SH-SY5Y (cell line): ENCODE measurements at regions not wholly inside any gene's neighbourhood (a gene's known extent, or its start where the extent isn't known, plus 50 kb on each side); places are given as distances from the start of the nearest gene placed in this dataset.

Experiments
- GATA2 ChIP-seq: IDR thresholded peaks from 2 replicates; pipeline ENCODE4 v1.6.1; 2011; ENCODE audit warnings: mild to moderate bottlenecking, low read depth, low read length
- GATA3 ChIP-seq: IDR thresholded peaks from 2 replicates; pipeline ENCODE4 v1.6.1; 2011; ENCODE audit warnings: low read depth, mild to moderate bottlenecking, low read length, moderate library complexity

DNA sequence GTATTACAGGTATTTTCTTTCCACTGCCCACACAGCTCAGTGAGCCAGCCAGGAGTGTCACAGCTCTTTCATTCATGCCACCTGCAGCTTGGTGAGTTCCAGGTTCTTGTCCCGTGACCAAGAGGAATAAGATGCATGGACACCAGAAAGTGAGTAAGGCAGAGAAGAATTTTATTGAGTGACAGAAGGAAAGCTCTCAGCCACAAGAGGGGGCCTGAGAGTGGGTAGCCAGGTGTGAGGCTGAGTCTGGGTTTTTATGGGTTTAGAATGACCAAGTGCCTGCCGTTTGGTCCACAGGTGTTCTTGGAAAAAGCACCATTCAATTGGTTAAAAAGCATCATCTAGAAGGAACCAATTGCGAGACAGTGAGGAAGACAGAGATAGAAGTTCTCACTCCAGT is 1097.1 kb upstream of the SLC39A10 start:
- no peak for TF ChIP-seq GATA2
- no peak for TF ChIP-seq GATA3

DNA sequence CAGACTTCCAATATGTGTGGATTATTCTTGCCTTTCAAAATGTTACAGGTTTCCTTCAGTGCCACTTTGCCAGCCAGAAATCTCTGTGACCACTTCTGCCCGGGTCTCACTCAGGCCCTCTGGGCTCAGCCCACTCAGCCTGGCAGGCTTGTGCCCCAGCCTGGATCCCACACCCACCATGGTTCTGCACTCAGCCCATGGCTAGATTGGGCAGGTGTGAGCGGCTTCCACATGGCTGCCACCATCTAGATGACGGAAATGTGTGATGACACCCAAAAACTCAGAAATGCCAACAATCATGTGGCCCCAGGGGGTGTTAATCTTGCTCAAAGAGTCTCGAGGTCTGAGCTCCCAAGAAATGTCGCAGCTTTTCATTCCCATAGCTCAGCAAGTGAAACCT is 1097.5 kb upstream of the SLC39A10 start:
- TF ChIP-seq GATA2: no peak
- TF ChIP-seq GATA3: no peak

DNA sequence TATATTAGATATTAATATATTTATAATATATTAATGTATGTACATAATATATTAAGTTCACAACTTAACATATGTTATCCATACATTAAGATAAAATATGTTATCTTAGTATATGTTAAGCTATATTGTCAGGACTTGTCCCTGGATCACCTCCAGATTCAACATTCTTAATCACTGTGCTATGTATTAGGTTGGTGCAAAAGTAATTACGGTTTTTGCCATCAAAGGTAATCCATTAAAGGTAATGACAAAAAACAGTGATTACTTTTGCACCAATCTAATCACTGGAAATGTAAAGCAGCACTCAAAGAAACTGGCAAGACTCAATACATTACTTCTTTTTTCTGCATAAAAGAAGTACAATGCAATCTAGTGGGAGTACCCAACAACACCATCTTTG is 1099.0 kb upstream of the SLC39A10 start:
- TF ChIP-seq GATA2 (no peak), GATA3 (no peak)

DNA sequence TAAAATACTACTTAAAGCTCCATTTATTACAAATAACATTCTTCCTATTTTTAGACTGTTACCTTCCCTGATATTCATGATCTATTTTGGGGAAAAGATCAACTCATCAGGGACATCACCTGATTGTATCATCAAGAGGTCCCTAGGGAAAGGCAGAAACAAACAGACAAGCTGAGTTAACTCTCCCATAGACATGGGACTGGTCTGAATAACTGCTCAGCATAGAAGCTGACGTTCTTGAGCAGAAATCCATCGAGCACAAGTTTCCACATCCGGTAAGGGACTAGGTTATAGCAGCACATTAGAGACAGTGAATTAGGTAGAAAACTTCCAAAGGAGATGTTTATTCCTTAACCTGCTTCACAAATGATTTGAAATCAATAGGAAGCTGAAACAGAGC is 1100.4 kb upstream of the SLC39A10 start:
- TF ChIP-seq GATA3 (no peak), GATA2 (no peak)

DNA sequence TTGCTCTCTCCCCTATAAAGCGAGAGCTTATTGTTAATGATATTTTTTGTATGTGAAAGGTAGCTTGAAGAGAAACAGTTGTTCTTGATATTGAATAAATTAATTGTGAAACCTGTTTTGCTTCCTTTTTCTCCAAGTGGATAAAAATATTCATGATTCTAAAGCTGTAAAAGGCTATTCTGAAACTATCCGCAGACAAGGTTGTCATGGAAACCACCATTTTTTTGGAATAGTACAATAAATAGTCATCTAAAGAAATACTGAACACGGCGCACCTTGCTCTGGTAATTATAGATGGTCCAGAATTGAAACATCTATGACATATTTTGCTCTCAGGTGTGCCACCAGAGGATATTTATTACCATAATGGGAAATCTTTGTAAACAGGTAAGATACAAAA is 1103.0 kb upstream of the SLC39A10 start:
- TF ChIP-seq GATA3 (no peak), GATA2 (no peak)

DNA sequence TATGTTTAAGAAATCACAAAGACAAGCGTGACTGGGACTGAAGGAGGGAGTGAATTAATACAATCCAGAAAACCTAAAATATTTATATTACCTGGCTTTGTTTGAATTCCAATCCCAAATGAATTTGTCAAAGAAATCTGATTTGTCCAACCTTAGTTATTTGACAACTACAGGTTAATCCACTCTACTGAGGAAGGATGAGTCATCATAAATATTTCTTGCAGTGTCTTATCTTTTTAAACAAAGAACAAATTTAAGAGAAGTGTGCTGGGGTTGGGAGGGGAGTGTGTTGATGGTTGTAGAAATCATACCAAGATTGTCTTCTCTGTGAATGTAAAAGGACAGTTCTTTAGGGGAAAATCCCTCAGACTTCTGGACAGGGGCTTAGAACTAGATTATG is 1106.3 kb upstream of the SLC39A10 start:
- TF ChIP-seq GATA3 (no peak), GATA2 (no peak)

DNA sequence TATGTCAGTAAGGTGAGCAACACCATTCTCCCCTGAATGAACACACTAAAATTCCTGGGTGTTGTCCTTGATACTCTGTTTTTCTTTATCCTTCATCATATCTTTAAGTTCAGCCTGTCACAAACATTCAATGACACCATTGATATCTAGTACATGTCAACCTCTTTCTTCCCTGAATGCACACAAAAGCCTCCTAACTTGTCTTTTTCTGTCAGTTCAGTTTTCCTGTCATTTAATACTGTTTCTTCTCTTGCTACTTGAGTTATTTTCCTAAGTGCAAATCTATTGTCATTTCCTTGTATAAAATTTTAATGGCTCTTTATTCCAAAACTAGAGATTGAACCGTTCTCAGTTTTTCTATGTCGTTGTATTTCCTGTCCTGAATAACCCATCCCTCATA is 1107.6 kb upstream of the SLC39A10 start:
- TF ChIP-seq GATA3: no peak
- TF ChIP-seq GATA2: no peak

DNA sequence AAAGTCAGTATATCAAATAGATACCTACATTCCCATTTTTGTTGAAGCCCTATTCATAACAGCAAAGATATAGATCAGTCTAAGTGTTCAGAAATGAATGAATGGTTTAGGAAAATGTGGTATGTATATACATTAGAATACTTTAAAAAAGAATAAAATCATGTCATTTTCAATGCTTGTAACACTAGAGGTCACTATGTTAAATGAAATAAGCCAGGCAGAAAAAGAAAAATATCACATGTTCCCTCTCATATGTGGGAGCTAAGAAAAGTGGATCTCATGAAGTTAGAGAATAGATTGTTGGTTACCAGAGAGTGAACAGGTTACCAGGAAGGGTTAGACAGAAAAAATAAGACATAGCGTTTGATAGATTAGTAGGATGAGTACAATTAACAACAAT is 1111.0 kb upstream of the SLC39A10 start:
- TF ChIP-seq GATA2: no peak
- TF ChIP-seq GATA3: no peak

DNA sequence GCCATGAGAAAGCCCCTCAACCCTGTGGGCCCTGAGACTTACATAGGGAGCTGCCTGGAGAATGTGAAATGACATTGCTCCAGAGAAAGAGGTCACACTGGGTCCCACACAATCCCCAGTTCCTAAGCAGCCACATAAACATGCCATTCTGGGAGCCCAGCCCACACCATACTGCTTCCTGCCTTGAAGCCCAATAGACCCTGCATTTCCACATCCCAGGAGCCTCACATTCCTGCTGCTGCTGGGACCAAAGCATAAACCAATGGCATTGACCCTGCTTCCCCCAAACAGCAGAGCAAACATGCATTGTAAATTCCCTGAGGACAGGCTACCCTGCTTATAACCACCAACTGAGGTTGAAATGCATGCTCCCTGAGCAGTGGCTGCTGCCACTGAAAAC is 1117.6 kb upstream of the SLC39A10 start:
- TF ChIP-seq GATA3 (no peak), GATA2 (no peak)

DNA sequence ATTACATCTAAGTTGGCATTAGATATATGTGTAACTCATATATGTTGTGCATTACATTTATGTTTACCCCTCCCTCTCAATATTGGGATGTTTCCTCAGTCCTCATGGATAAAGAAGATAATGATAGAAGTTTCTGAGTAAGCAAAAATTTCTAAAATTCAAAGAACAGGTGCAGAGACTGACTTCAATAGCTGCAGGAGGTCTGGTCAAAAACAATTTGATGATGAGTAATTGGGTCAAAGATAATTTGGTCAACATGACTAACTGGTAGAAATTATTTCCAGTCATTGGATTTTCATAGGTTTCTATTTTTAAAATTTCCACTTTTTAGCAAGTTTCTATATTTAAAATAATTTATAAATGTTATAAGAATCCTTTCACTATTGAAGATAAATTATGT is 1130.9 kb upstream of the SLC39A10 start:
- TF ChIP-seq GATA3 (no peak), GATA2 (no peak)

DNA sequence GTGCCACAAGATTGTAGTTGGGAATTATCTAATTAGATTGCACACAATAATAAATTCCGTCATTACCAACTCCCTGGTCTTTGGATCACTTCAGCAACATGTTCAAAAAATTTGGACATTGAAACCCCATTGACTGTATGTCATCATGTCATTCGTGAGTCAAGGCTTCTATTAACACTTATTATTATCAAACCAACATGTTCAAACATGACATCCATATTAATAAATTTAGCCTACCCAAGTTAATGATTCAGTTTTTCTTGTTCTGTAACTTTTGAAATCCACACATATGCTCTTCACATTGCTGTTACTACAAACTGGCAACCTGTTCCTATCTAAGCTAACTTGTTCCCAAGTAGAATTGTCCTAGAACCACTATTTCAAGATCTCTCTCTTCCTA is 1142.7 kb upstream of the SLC39A10 start:
- TF ChIP-seq GATA3 (no peak), GATA2 (no peak)

DNA sequence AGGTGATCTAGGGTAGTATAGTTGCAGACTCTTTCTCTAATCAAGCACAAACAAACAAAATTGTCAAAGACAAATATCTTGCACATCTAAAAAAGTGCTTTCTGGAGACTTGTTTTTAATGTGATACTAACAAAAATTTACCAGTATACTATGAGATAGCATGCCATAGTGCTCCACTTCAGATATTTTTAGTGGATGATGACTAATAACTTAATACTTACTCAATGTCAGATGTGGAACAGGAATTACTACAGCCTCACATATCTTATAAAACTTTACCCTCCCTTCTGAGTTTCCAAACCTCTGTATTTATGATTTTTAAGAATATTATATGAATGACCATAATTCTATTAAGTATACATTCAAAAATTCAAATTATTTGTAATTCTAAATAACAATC is 1162.0 kb upstream of the SLC39A10 start:
- no peak for TF ChIP-seq GATA3
- TF ChIP-seq GATA2: no peak

DNA sequence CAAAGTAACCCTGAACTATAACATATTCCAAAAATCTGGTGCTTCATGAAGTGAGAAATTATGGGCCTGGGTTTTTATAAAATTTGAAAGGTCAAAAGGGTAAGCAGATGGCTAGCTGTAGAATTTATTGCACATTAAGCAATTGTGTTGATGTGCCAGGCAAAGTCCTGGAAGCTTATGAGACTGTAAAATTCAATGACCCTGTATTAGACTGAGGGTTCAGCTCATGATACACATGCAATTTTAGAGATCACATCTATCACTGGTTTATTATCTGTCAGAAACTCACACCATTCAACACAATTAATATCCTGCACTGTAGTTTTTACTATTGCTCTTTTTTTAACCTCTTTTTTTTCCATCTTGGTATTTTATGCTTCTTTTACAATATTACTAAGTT is 1162.6 kb upstream of the SLC39A10 start:
- TF ChIP-seq GATA3: no peak
- no peak for TF ChIP-seq GATA2

DNA sequence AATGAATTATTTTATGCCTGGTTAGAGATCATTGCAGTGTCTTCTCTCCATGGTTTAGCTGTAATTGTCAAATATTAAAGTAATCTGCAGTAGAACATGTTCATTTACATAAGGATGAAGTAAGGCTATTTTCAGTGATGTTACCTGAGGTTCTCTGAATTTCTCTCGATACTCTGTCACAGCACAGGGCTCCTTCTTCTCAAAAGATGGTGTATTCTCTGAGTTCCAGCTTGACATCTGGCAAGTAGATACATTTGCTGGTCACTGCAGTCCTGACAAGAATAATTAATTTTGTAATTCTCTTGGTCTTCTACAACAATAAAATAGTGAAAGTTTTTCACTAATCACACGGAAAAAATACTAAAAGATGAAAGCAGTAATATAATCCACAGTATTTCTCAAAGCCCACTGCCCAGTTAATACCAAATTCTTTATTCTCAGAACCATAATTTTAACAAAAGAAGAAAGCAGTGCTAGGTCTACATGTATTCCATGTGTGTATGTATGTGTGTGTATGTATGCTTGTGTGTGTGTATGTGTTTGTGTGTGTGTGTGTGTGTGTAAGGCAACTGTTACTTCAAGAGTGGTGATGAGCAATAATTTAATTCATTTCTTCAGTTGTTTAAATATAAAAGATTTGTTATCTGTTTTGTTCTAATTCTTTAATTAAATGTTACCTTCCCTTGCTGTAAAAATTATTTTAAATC is 1165.5 kb upstream of the SLC39A10 start:
- no peak for TF ChIP-seq GATA2
- TF ChIP-seq GATA3: no peak

DNA sequence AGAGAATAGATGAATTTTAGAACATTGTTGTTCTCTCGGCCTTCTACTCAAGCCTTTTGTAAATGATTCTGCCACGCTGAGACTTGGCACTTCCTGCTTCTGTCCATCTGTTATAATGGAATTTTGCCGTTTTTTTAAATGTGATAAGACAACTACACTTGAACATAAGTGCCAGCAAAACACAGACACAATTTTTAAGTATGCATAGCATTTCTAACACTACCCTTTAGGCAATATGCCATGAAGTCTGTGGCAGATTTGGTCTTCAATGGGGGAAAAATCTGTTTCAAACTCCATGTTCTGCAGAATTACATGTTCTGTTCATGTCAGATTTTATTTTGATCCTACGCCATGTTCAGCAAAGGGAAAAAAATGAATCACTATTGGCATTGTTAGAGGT is 1170.7 kb upstream of the SLC39A10 start:
- TF ChIP-seq GATA3: no peak
- no peak for TF ChIP-seq GATA2

DNA sequence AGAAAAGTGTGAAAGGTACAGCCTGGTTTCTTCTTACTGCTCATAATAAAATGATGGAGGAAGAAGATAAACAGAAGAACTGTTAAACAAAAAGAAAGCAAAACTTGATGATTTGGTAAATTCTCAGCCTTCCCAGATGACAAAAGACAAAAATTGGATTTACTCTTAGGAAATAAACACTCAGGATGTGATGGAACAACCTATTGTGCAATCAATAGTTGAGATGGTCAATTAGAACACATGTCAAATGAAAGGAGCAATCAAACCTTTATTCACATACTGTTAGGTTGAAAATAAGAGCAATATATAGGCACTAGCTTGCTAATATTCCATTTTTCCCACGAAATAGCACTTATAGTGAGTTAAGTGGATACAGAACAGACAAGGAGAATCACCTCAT is 1174.0 kb upstream of the SLC39A10 start:
- TF ChIP-seq GATA2 (no peak), GATA3 (no peak)

DNA sequence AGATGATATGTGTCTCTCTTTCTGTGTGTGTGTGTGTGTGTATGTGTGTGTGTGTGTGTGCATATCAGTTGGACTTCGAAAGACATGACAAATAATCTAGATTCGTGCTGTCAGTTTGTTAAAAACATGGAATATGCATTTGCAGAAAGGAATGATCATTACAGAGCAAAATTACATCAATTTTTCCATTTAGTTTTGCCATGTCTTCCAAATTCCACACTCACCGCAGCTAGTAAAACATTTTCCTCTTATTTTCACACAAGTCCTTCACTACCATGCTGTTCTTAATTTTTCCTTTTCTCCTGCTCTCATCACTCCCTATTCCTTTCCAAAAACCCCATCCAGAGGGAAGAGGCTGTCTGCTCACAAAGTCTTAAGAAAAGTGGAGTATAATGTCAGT is 1191.4 kb upstream of the SLC39A10 start:
- TF ChIP-seq GATA3 (no peak), GATA2 (no peak)
